CD4-positive, alpha-beta T cell treated with Interleukin-21 for 1 hour (primary cell): ENCODE measurements at regions not wholly inside any gene's neighbourhood (a gene's known extent, or its start where the extent isn't known, plus 50 kb on each side); places are given as distances from the start of the nearest gene placed in this dataset.
"Not testable (repeated sequence)": the region's sequence is repeated elsewhere in the genome, so short reads cannot be mapped to it uniquely, and the experiment has no call there.

Experiments
- DNase-seq: peaks from one replicate; pipeline ENCODE4 v3.0.0-alpha.2; 2020

GRCh38 chr13:73317140-73317539, 258.3 kb downstream of the KLF5 start:
- DNase-seq = no peak

- DNase-seq = no peak
Observed at GRCh38 chr13:73310366-73310765, 251.6 kb downstream of the KLF5 start.

- DNase-seq = no peak
Observed at GRCh38 chr13:73307481-73307880, 248.7 kb downstream of the KLF5 start.

- no peak for DNase-seq
Observed at GRCh38 chr13:73306688-73307087, 247.9 kb downstream of the KLF5 start.

GRCh38 chr13:73304442-73304841, 245.6 kb downstream of the KLF5 start:
- DNase-seq = no peak

GRCh38 chr13:73303851-73304250, 245.0 kb downstream of the KLF5 start:
- DNase-seq = no peak

GRCh38 chr13:73301622-73302021, 242.8 kb downstream of the KLF5 start:
- DNase-seq = not testable (repeated sequence)

GRCh38 chr13:73300718-73301425, 242.1 kb downstream of the KLF5 start:
- DNase-seq = no peak

- DNase-seq = no peak
Observed at GRCh38 chr13:73299787-73300186, 241.0 kb downstream of the KLF5 start.

GRCh38 chr13:73293913-73294523, 235.2 kb downstream of the KLF5 start:
- DNase-seq = no peak

GRCh38 chr13:73292127-73292526, 233.3 kb downstream of the KLF5 start:
- DNase-seq = no peak

GRCh38 chr13:73290844-73291243, 232.0 kb downstream of the KLF5 start:
- DNase-seq = no peak

- no peak for DNase-seq
Observed at GRCh38 chr13:73288596-73288995, 229.8 kb downstream of the KLF5 start.

GRCh38 chr13:73287831-73288230, 229.0 kb downstream of the KLF5 start:
- DNase-seq = no peak

GRCh38 chr13:73286942-73287620, 228.3 kb downstream of the KLF5 start:
- DNase-seq = no peak

GRCh38 chr13:73286177-73286576, 227.4 kb downstream of the KLF5 start:
- DNase-seq = no peak

GRCh38 chr13:73284081-73284874, 225.5 kb downstream of the KLF5 start:
- no peak for DNase-seq

GRCh38 chr13:73283636-73284035, 224.8 kb downstream of the KLF5 start:
- no peak for DNase-seq

GRCh38 chr13:73281746-73282145, 222.9 kb downstream of the KLF5 start:
- no peak for DNase-seq

- DNase-seq = no peak
Observed at GRCh38 chr13:73278186-73278585, 219.4 kb downstream of the KLF5 start.

- DNase-seq = no peak
Observed at GRCh38 chr13:73275163-73275562, 216.4 kb downstream of the KLF5 start.

- DNase-seq = no peak
Observed at GRCh38 chr13:73274147-73274546, 215.3 kb downstream of the KLF5 start.

GRCh38 chr13:73273745-73274144, 214.9 kb downstream of the KLF5 start:
- DNase-seq = no peak
